Stomach (tissue), 8 donors: ENCODE measurements at regions not wholly inside any gene's neighbourhood (a gene's known extent, or its start where the extent isn't known, plus 50 kb on each side); places are given as distances from the start of the nearest gene placed in this dataset.

Experiments used
- DNase-seq, 2 donors: peaks; one replicate each; pipeline versions ENCODE4 v3.0.0 to v3.0.0-alpha.2; 2013 to 2019
- H3K27ac ChIP-seq, 5 donors: fragments of 200-600 bp in 4 of 5; sonication (generic) in 4 of 5; one replicate each; pipeline ENCODE4 v1.5.1; 2013 to 2019; ENCODE audit warnings: mild to moderate bottlenecking in 1 of 5, moderate library complexity in 1 of 5
- H3K27me3 ChIP-seq, 3 donors: fragments of 200-600 bp; sonication (generic); one replicate each; pipeline ENCODE4 v1.5.1; 2017 to 2019; ENCODE audit warnings: mixed run types in 1 of 3
- H3K36me3 ChIP-seq, 4 donors: fragments of 200-600 bp; sonication (generic); 1 replicate in 3 of 4; 2 replicates in 1 of 4; pipeline ENCODE4 v1.5.1; 2016 to 2019
- H3K4me1 ChIP-seq, 4 donors: fragments of 200-600 bp; sonication (generic); one replicate each; pipeline ENCODE4 v1.5.1; 2016 to 2019
- H3K4me3 ChIP-seq, 4 donors: fragments of 200-600 bp; sonication (generic) in 3 of 4; one replicate each; pipeline ENCODE4 v1.5.1; 2016 to 2019; ENCODE audit warnings: mild to moderate bottlenecking in 1 of 4
- H3K9me3 ChIP-seq, 4 donors: fragments of 200-600 bp; sonication (generic); one replicate each; pipeline ENCODE4 v1.5.1; 2016 to 2019
- CTCF ChIP-seq, 7 experiments: fragments of 450-650 bp in 4 of 7; fragments of 200-600 bp in 3 of 7; sonication (generic) in 3 of 7; IDR thresholded peaks; one replicate each; pipeline ENCODE4 v1.5.1; 2016 to 2019; ENCODE audit warnings: antibody characterized with exemption in 7 of 7, control low read depth in 2 of 7, mild to moderate bottlenecking in 1 of 7
- EP300 ChIP-seq: sonication (generic); formaldehyde crosslinking; IDR thresholded peaks from one replicate; pipeline ENCODE4 v1.6.1; 2017; ENCODE audit warnings: antibody characterized with exemption
- POLR2A ChIP-seq, 4 donors: fragments of 450-650 bp; IDR thresholded peaks; one replicate each; pipeline ENCODE4 v1.6.1; 2016; ENCODE audit warnings: antibody characterized with exemption in 4 of 4, control low read depth in 2 of 4, mild to moderate bottlenecking in 1 of 4, moderate library complexity in 1 of 4
- POLR2AphosphoS5 ChIP-seq, 3 donors: sonication (generic); formaldehyde crosslinking; IDR thresholded peaks; one replicate each; pipeline ENCODE4 v1.6.1; 2016; ENCODE audit warnings: antibody characterized with exemption in 3 of 3
- WGBS, 5 donors: extraction: QIAGEN DNeasy Blood & Tissue Kit in 3 of 5; methylation state at CpG; one replicate each; pipeline versions ENCODE4 v1.1.5 to v1.1.7; 2013 to 2018; 5-methylcytosine and 5-hydroxymethylcytosine counted together
- intact Hi-C: fragments of 100-400 bp; cut with DNase I; formaldehyde crosslinking; loops from one replicate; pipeline ENCODE4 v1.15.1; 2023; ENCODE audit warnings: low total_unique reads
- donor health status: healthy with polysubstance abuse.
- donor health status: Bipolar disorder and iron deficiency.
- donor health status: healthy.

- DNase-seq, result no peak
- H3K4me1 ChIP-seq, result peaks cover 15 to 48% (median 34%) of the 10 kb centered on the region in 4 donors
- peak overlapping the region in 2 of 5 donors; percentile 76 to 91 for H3K27ac ChIP-seq
- H3K9me3 ChIP-seq, result no peaks in the 10 kb centered on the region
- H3K36me3 ChIP-seq, result no peaks in the 10 kb centered on the region
- H3K4me3 ChIP-seq, result no peak overlapping the region
- intact Hi-C loops, result no loop called here
- 93 to 96% (median 95%) methylated on average over 6 of the region's 6 CpGs for WGBS, 5 donors
- no peaks in the 10 kb centered on the region for H3K27me3 ChIP-seq
- TF ChIP-seq POLR2A (IDR thresholded peaks at IDR 0.05) (no peak), POLR2AphosphoS5 (IDR thresholded peaks at IDR 0.05) (no peak), EP300 (no peak), CTCF (IDR thresholded peaks at IDR 0.05) (no peak)
Measured at GRCh38 chr3:177476921-177477435, 279.7 kb upstream of the TBL1XR1 start.

- H3K36me3 ChIP-seq, result no peaks in the 10 kb centered on the region
- no peaks in the 10 kb centered on the region for H3K27me3 ChIP-seq
- H3K4me1 ChIP-seq, result peaks cover 21 to 62% (median 41%) of the 10 kb centered on the region in 4 donors
- H3K4me3 ChIP-seq, result no peak overlapping the region
- 13 to 22% (median 16%) methylated on average over 4 of the region's 4 CpGs for WGBS, 5 donors
- DNase-seq, result peak; percentile 46 to 84
- no peaks in the 10 kb centered on the region for H3K9me3 ChIP-seq
- peak overlapping the region; percentile 76 to 91 (median 82) for H3K27ac ChIP-seq
- TF ChIP-seq POLR2AphosphoS5 (IDR thresholded peaks at IDR 0.05) (peak; percentile 63 to 91 (median 83)), CTCF (IDR thresholded peaks at IDR 0.05) (no peak), EP300 (no peak), POLR2A (IDR thresholded peaks at IDR 0.05) (no peak)
- intact Hi-C loops, result no loop called here
Measured at GRCh38 chr3:177478170-177478867, 281.0 kb upstream of the TBL1XR1 start.

GRCh38 chr3:177479630-177480029 lies 282.3 kb upstream of the TBL1XR1 start:
- no peaks in the 10 kb centered on the region for H3K27me3 ChIP-seq
- H3K4me3 ChIP-seq, result no peak overlapping the region
- peak overlapping the region in 4 of 5 donors; percentile 76 to 91 (median 81) for H3K27ac ChIP-seq
- TF ChIP-seq EP300, result no peak
- no peak for TF ChIP-seq POLR2AphosphoS5 (IDR thresholded peaks at IDR 0.05)
- TF ChIP-seq POLR2A (IDR thresholded peaks at IDR 0.05), result no peak
- no peak for TF ChIP-seq CTCF (IDR thresholded peaks at IDR 0.05)
- intact Hi-C loops, result no loop called here
- H3K9me3 ChIP-seq, result no peaks in the 10 kb centered on the region
- H3K36me3 ChIP-seq, result no peaks in the 10 kb centered on the region
- 32 to 89% (median 66%) methylated on average over 2 of the region's 2 CpGs for WGBS, 5 donors
- DNase-seq, result no peak
- peaks cover 21 to 65% (median 41%) of the 10 kb centered on the region in 4 donors for H3K4me1 ChIP-seq

- no peak for TF ChIP-seq POLR2AphosphoS5 (IDR thresholded peaks at IDR 0.05)
- no peak for TF ChIP-seq POLR2A (IDR thresholded peaks at IDR 0.05)
- no peak for TF ChIP-seq CTCF (IDR thresholded peaks at IDR 0.05)
- TF ChIP-seq EP300, result no peak
- Histone ChIP-seq H3K27me3 (no peaks in the 10 kb centered on the region), H3K36me3 (no peaks in the 10 kb centered on the region), H3K9me3 (peaks cover 0 to 4% (median 0%) of the 10 kb centered on the region in 4 donors), H3K4me1 (peaks cover 21 to 56% (median 35%) of the 10 kb centered on the region in 4 donors), H3K27ac (peak overlapping the region in 1 of 5 donors; percentile 49), H3K4me3 (no peak overlapping the region)
- intact Hi-C loops, result no loop called here
- WGBS, 5 donors, result 86 to 94% (median 88%) methylated on average over 3 of the region's 3 CpGs
- DNase-seq, result no peak
Measured at GRCh38 chr3:177481329-177481728, 284.0 kb upstream of the TBL1XR1 start.
